ENCODE measurements at regions not wholly inside any gene's neighbourhood (a gene's known extent, or its start where the extent isn't known, plus 50 kb on each side); places are given as distances from the start of the nearest gene placed in this dataset.

- H3K4me3 ChIP-seq (ENCODE audit: low read depth, poor library complexity, severe bottlenecking): no peak overlapping the region
- 31 to 38% methylated on average over 1 of the region's 1 CpG for WGBS, 2 donors
- DNase-seq (ENCODE audit: low spot score in 2 of 2): no peak
- TF ChIP-seq CTCF (IDR thresholded peaks at IDR 0.05) (no peak), POLR2A (IDR thresholded peaks at IDR 0.05) (no peak)
- intact Hi-C loops (cut with DNase I; ENCODE audit: low total_unique reads): no loop called here
Measured at GRCh38 chr13:103640606-103641005, 574.4 kb upstream of the SLC10A2 start.

GRCh38 chr13:103639326-103639725 is 573.1 kb upstream of the SLC10A2 start:
- WGBS, 2 donors: 20 to 30% methylated on average over 3 of the region's 3 CpGs
- H3K4me3 ChIP-seq (ENCODE audit: low read depth, poor library complexity, severe bottlenecking): no peak overlapping the region
- intact Hi-C loops (cut with DNase I; ENCODE audit: low total_unique reads): no loop called here
- TF ChIP-seq CTCF (IDR thresholded peaks at IDR 0.05) (no peak), POLR2A (IDR thresholded peaks at IDR 0.05) (no peak)
- DNase-seq (ENCODE audit: low spot score in 2 of 2): no peak

- 41 to 50% methylated on average over 2 of the region's 2 CpGs for WGBS, 2 donors
Measured at GRCh38 chr13:103638706-103639105, 572.5 kb upstream of the SLC10A2 start.

GRCh38 chr13:103634066-103634465 is 567.8 kb upstream of the SLC10A2 start:
- no peak overlapping the region for H3K4me3 ChIP-seq (ENCODE audit: low read depth, poor library complexity, severe bottlenecking)
- DNase-seq (ENCODE audit: low spot score in 2 of 2): no peak
- 38 to 59% methylated on average over 2 of the region's 2 CpGs for WGBS, 2 donors
- TF ChIP-seq POLR2A (IDR thresholded peaks at IDR 0.05): no peak
- no peak for TF ChIP-seq CTCF (IDR thresholded peaks at IDR 0.05)
- intact Hi-C loops (cut with DNase I; ENCODE audit: low total_unique reads): no loop called here

More at GRCh38 chr13:103638706-103639105, 572.5 kb upstream of the SLC10A2 start:
- DNase-seq (ENCODE audit: low spot score in 2 of 2): no peak
- no peak overlapping the region for H3K4me3 ChIP-seq (ENCODE audit: low read depth, poor library complexity, severe bottlenecking)
- TF ChIP-seq CTCF (IDR thresholded peaks at IDR 0.05) (no peak), POLR2A (IDR thresholded peaks at IDR 0.05) (no peak)
- intact Hi-C loops (cut with DNase I; ENCODE audit: low total_unique reads): no loop called here

GRCh38 chr13:103625194-103625593 is 559.0 kb upstream of the SLC10A2 start:
- intact Hi-C loops (cut with DNase I; ENCODE audit: low total_unique reads): no loop called here
- 78 to 79% methylated on average over 5 of the region's 5 CpGs for WGBS, 2 donors
- H3K4me3 ChIP-seq (ENCODE audit: low read depth, poor library complexity, severe bottlenecking): no peak overlapping the region
- no peak for DNase-seq (ENCODE audit: low spot score in 2 of 2)
- TF ChIP-seq CTCF (IDR thresholded peaks at IDR 0.05) (no peak), POLR2A (IDR thresholded peaks at IDR 0.05) (no peak)

GRCh38 chr13:103618151-103618550 is 551.9 kb upstream of the SLC10A2 start:
- no peak for DNase-seq (ENCODE audit: low spot score in 2 of 2)

More at GRCh38 chr13:103618151-103618550, 551.9 kb upstream of the SLC10A2 start:
- 89 to 96% methylated on average over 1 of the region's 1 CpG for WGBS, 2 donors
- no peak overlapping the region for H3K4me3 ChIP-seq (ENCODE audit: low read depth, poor library complexity, severe bottlenecking)
- intact Hi-C loops (cut with DNase I; ENCODE audit: low total_unique reads): no loop called here
- TF ChIP-seq POLR2A (IDR thresholded peaks at IDR 0.05) (no peak), CTCF (IDR thresholded peaks at IDR 0.05) (no peak)

Data from lower leg skin (tissue), 4 donors.